Activated effector memory CD4-positive, alpha-beta T cell treated with anti-CD3 and anti-CD28 coated beads, Interleukin-2, amount 50 U/mL, for 16 hours (primary cell): ENCODE measurements at regions not wholly inside any gene's neighbourhood (a gene's known extent, or its start where the extent isn't known, plus 50 kb on each side); places are given as distances from the start of the nearest gene placed in this dataset.
"Not testable (repeated sequence)": the region's sequence is repeated elsewhere in the genome, so short reads cannot be mapped to it uniquely, and the experiment has no call there.

Experiments
- DNase-seq: peaks from one replicate; pipeline ENCODE4 v3.0.0-alpha.2; 2020

DNA sequence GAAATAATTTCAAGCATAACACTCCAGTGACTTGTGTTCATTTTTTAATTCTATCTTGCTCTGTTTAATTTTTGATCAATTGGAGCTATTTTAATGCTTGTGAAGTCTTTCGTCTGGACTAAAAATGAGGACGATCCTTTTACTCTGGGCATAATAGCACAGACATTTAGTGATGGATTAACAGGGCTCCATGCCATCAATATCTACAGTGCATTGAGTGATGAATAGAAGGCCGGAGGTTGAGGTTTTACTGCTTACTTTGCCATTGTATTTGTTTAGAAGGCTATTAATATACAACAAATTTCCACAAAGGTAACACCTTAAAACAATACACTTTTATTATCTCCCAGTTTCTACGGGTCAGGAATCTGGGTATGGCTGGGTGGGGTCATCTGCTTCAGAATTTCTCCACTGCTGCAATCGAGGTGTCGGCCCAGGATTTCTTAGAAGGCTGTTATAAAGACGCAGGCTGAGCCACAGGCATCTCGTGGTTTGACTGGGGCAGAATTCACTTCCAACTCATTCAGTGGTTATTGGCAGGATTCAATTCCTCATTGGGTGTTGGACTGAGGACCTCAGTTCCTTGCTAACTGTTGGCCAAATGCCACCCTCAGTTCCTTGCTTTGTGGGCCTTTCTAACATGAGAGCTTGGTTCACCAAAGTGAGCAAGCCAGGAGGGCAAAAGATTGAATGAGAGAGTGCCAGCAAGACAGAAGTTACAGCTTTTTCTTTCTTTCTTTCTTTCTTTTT, 265.4 kb upstream of the VLDLR start:
- DNase-seq: no peak

GRCh38 chr9:2359891-2360471, 261.6 kb upstream of the VLDLR start:
- no peak for DNase-seq

GRCh38 chr9:2362150-2362549, 259.4 kb upstream of the VLDLR start:
- DNase-seq: no peak

- DNase-seq: no peak
Measured at GRCh38 chr9:2363138-2363745, 258.3 kb upstream of the VLDLR start.

GRCh38 chr9:2363781-2364180, 257.8 kb upstream of the VLDLR start:
- no peak for DNase-seq

- no peak for DNase-seq
Measured at GRCh38 chr9:2367970-2368369, 253.6 kb upstream of the VLDLR start.

- DNase-seq: no peak
Measured at GRCh38 chr9:2373648-2374047, 247.9 kb upstream of the VLDLR start.

DNA sequence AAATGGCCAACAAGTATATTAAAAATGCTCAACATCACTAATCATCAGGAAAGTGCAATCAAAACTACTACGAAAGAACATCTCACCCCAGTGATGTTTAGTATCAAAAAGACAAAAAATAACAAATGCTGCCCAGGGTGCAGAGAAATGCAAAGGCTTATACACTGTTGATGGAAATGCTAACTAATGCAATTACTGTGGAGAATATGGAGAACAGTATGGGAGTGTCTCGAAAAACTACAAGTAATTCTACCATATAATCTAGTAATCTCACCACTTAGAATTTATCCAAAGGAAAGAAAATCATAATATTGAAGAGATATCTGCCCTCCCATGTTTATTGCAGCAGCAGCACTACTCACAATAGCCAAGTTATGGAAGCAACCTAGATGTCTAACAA, 246.5 kb upstream of the VLDLR start:
- no peak for DNase-seq

GRCh38 chr9:2377117-2377516, 244.5 kb upstream of the VLDLR start:
- no peak for DNase-seq

GRCh38 chr9:2377834-2378233, 243.8 kb upstream of the VLDLR start:
- DNase-seq: no peak

- DNase-seq: no peak
Measured at GRCh38 chr9:2378266-2378665, 243.3 kb upstream of the VLDLR start.

- no peak for DNase-seq
Measured at GRCh38 chr9:2378816-2379215, 242.8 kb upstream of the VLDLR start.

- DNase-seq: no peak
Measured at GRCh38 chr9:2384741-2385140, 236.8 kb upstream of the VLDLR start.

DNA sequence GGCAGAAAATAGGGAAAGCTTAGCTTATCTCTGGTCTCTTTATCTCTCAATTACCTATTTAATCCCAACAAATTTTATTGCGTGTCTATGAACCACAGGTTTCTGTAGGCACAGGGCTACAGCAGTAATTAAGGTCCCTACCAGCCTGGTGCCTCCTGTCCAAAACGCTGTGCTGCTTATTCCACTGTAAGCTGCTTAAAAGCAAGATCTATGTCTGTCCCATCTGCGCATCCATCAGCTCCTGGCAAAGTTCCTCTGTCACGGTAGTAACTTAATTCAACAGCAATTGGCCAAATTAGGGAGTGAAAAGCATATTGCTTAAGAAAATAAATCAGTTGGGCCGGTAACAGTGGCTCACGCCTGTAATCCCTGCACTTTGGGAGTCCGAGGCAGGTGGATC, 235.8 kb upstream of the VLDLR start:
- DNase-seq: no peak

- no peak for DNase-seq
Measured at GRCh38 chr9:2386566-2386965, 235.0 kb upstream of the VLDLR start.

- no peak for DNase-seq
Measured at GRCh38 chr9:2387166-2387565, 234.4 kb upstream of the VLDLR start.

DNA sequence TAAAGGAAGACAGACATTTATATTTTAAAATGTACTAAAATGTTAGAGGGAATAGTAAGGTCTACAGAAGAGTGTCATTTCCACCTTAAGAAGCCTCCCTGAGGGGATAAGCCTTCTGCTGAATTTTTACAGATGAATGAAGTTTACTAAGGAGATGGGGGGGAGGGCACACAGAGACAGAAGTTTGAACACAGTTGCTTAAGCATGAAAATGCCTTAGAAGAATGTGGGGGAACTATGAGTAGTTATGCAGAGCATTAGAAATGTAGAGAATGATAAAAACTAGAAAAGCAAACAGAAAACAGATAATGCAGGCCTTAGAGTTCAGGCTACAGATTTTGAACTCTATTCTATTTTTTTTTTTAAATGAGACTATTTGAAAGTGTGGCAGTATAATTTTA, 232.2 kb upstream of the VLDLR start:
- no peak for DNase-seq

DNA sequence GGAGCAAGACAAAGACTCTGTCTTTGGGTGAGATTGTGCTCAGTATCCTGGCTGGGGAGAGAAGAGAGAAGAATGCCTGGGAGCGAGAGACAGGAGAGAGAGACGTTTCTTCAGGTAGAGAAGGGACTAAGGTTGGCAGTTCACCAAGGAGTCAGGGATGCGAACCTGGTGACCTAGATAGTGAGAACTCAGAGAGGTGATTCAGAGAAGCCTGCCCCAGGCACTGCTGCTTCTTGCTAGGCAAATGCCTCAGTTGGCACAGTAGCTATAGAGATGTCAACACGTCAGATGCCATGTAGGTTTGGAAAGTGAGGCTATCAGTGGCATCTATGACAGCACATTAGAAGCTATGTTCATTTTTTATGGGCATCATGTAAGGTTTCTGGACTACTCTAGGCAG, 231.6 kb upstream of the VLDLR start:
- DNase-seq: no peak

GRCh38 chr9:2391509-2392132, 230.0 kb upstream of the VLDLR start:
- not testable (repeated sequence) for DNase-seq

GRCh38 chr9:2394087-2394741, 227.4 kb upstream of the VLDLR start:
- not testable (repeated sequence) for DNase-seq

- DNase-seq: no peak
Measured at GRCh38 chr9:2395814-2396612, 225.6 kb upstream of the VLDLR start.

- no peak for DNase-seq
Measured at GRCh38 chr9:2396622-2397285, 224.8 kb upstream of the VLDLR start.
